ENCODE measurements at regions not wholly inside any gene's neighbourhood (a gene's known extent, or its start where the extent isn't known, plus 50 kb on each side); places are given as distances from the start of the nearest gene placed in this dataset.

- no peak for DNase-seq (ENCODE audit: extremely low read depth, low read depth)
- TF ChIP-seq, protein P1, sequence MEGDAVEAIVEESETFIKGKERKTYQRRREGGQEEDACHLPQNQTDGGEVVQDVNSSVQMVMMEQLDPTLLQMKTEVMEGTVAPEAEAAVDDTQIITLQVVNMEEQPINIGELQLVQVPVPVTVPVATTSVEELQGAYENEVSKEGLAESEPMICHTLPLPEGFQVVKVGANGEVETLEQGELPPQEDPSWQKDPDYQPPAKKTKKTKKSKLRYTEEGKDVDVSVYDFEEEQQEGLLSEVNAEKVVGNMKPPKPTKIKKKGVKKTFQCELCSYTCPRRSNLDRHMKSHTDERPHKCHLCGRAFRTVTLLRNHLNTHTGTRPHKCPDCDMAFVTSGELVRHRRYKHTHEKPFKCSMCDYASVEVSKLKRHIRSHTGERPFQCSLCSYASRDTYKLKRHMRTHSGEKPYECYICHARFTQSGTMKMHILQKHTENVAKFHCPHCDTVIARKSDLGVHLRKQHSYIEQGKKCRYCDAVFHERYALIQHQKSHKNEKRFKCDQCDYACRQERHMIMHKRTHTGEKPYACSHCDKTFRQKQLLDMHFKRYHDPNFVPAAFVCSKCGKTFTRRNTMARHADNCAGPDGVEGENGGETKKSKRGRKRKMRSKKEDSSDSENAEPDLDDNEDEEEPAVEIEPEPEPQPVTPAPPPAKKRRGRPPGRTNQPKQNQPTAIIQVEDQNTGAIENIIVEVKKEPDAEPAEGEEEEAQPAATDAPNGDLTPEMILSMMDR (IDR thresholded peaks at IDR 0.05; ENCODE audit: low read depth, low read length, missing control alignments), result no peak
- no peak overlapping the region for H3K4me3 ChIP-seq (replicated peaks; ENCODE audit: low read depth, low read length)
Observed at GRCh38 chr7:137172105-137172590, 171.4 kb downstream of the PTN start.

DNA sequence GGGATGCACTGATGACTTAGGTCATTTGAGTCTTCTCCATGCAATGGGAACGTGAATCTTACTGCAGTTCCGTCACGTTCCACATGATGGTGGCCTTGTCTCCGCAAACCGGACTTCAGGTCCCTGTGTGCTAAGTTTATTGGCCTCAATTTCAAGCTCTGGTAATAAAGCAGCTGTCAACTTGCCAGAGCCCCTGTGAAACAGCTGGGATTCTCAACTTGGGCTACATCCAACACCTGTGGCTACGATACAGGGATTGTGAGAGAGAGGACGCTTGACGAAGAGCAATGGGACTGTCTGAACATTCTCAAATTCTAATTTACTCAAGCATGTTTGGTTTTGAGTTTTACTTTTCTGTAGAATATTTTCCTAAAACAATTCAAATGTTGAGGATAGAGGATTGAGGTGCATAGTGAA is 174.2 kb downstream of the PTN start:
- TF ChIP-seq, protein P1 (IDR thresholded peaks at IDR 0.05; ENCODE audit: low read depth, low read length, missing control alignments), result peak; percentile 76
- DNase-seq (ENCODE audit: extremely low read depth, low read depth), result peak; percentile 73
- no peak overlapping the region for H3K4me3 ChIP-seq (replicated peaks; ENCODE audit: low read depth, low read length)

GRCh38 chr7:137167609-137168008 is 175.9 kb downstream of the PTN start:
- DNase-seq (ENCODE audit: extremely low read depth, low read depth), result no peak
- TF ChIP-seq, protein P1 (IDR thresholded peaks at IDR 0.05; ENCODE audit: low read depth, low read length, missing control alignments), result no peak
- H3K4me3 ChIP-seq (replicated peaks; ENCODE audit: low read depth, low read length), result no peak overlapping the region

DNA sequence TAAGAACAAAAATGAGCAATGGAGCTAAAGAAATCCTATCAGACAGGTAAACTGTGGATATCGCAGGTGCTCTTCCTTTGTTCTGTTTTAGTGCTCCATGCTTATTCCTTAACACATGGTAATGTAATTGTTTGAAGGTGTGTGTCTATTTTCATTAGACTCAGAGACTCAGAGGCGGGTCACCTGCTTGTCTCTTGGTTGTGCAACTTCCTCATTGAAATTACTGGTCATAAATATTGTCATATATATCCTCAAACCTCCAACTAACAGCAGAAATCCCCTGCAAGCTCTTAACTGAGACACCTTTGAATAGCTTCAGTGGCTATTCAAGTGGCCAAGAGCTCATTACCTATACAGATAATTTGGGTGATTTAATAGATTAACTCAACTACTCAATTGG is 177.2 kb downstream of the PTN start:
- DNase-seq (ENCODE audit: extremely low read depth, low read depth), result no peak
- no peak overlapping the region for H3K4me3 ChIP-seq (replicated peaks; ENCODE audit: low read depth, low read length)

DNA sequence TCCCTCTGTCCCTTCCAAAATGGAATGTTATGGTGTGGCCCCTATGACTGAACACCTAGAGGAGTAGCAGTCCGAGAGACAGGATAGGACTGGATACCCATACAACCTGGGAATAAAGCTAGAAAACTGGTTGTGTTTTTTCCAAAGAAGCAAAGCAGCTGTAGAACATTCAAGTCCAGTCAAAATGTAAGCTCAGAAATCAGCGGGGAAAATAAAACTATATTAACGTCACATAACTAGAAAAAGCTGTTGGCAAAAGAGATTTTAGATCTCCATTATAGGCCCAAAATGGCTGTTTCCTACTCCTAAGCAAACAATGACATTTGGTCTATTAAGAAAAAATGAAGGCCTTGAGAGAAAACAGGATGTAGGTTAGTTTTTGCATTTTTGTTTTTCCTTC is 177.7 kb downstream of the PTN start:
- no peak overlapping the region for H3K4me3 ChIP-seq (replicated peaks; ENCODE audit: low read depth, low read length)
- DNase-seq (ENCODE audit: extremely low read depth, low read depth), result no peak
- TF ChIP-seq, protein P1 (IDR thresholded peaks at IDR 0.05; ENCODE audit: low read depth, low read length, missing control alignments), result no peak

More for the DNA sequence above, 177.2 kb downstream of the PTN start:
- TF ChIP-seq, protein P1 (IDR thresholded peaks at IDR 0.05; ENCODE audit: low read depth, low read length, missing control alignments), result no peak

GRCh38 chr7:137165241-137165640 is 178.3 kb downstream of the PTN start:
- TF ChIP-seq, protein P1 (IDR thresholded peaks at IDR 0.05; ENCODE audit: low read depth, low read length, missing control alignments), result no peak
- DNase-seq (ENCODE audit: extremely low read depth, low read depth), result no peak
- no peak overlapping the region for H3K4me3 ChIP-seq (replicated peaks; ENCODE audit: low read depth, low read length)

DNA sequence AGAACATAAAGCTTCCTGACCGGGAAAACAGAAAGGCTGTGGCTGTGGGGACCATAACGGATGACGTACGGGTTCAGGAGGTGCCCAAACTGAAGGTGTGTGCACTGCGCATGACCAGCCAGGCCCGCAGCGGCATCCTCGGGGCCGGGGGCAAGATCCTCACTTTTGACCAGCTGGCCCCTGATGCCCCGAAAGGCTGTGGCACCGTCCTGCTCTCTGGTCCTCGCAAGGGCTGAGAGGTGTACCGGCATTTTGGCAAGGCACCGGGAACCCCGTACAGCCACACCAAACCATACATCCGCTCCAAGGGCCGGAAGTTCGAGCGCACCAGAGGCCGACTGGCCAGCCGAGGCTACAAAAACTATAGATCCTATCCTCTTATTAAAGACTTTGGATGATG is 179.3 kb downstream of the PTN start:
- TF ChIP-seq, protein P1 (IDR thresholded peaks at IDR 0.05; ENCODE audit: low read depth, low read length, missing control alignments), result no peak
- H3K4me3 ChIP-seq (replicated peaks; ENCODE audit: low read depth, low read length), result no peak overlapping the region
- no peak for DNase-seq (ENCODE audit: extremely low read depth, low read depth)
